ENCODE measurements at regions not wholly inside any gene's neighbourhood (a gene's known extent, or its start where the extent isn't known, plus 50 kb on each side); places are given as distances from the start of the nearest gene placed in this dataset.

GRCh38 chr6:169833258-169833794 is 81.9 kb downstream of the ERMARD start:
- no peak overlapping the region for H3K18ac ChIP-seq (ENCODE audit: extremely low read depth, low read length)
- no peak for DNase-seq (ENCODE audit: low read depth in 1 of 2, low spot score in 2 of 2)
- H2BK15ac ChIP-seq (ENCODE audit: low read length), result no peak overlapping the region
- no peaks in the 10 kb centered on the region for H3K36me3 ChIP-seq (ENCODE audit: control insufficient read depth in 2 of 4, insufficient read depth in 4 of 4, low read length in 3 of 4)
- no peak overlapping the region for H4K5ac ChIP-seq (ENCODE audit: insufficient read length, low read depth, low read length)
- FAIRE-seq, result no peak
- no peak overlapping the region for H3K4ac ChIP-seq (replicated peaks; ENCODE audit: insufficient read length, low read depth, low read length)
- H3K79me1 ChIP-seq (ENCODE audit: low read depth, low read length), result no peaks in the 10 kb centered on the region
- no peak overlapping the region for H4K91ac ChIP-seq (replicated peaks; ENCODE audit: insufficient read length, low read length)
- no peak overlapping the region for H2AFZ ChIP-seq (ENCODE audit: low read length)
- H3K27me3 ChIP-seq (replicated peaks in 1 of 4; ENCODE audit: control insufficient read depth in 3 of 4, extremely low read depth in 1 of 4, insufficient read depth in 3 of 4, low read length in 3 of 4), result peaks cover 0 to 4% (median 0%) of the 10 kb centered on the region in 4 experiments; a peak in 2 of 7 replicates
- no peak overlapping the region for H3K4me3 ChIP-seq (ENCODE audit: extremely low read depth in 1 of 4, insufficient read depth in 2 of 4, low read depth in 3 of 4, low read length in 4 of 4)
- CTCF ChIA-PET (ENCODE audit: partially characterized antibody), result interaction anchor here (0.8 to 6.5 kb wide), 11 partner anchors 11 to 217 kb away, joined by 3 to 85 read pairs (median 7); no protein-coding TSS in a partner anchor
- POLR2A ChIA-PET (ENCODE audit: partially characterized antibody), result no interaction called here
- no peak overlapping the region for H2BK12ac ChIP-seq (ENCODE audit: low read depth, low read length)
- no peaks in the 10 kb centered on the region for H3K79me2 ChIP-seq (ENCODE audit: control insufficient read depth in 1 of 2, insufficient read depth in 2 of 2, low read length in 2 of 2)
- no peak overlapping the region for H2BK20ac ChIP-seq (ENCODE audit: low read length)
- no peak overlapping the region for H3K56ac ChIP-seq (replicated peaks; ENCODE audit: insufficient read length, low read depth, low read length)
- H4K8ac ChIP-seq (ENCODE audit: extremely low read depth, insufficient read depth, low read length), result no peak overlapping the region
- H3K4me2 ChIP-seq (ENCODE audit: insufficient read depth in 1 of 2, low read depth in 2 of 2, low read length in 2 of 2), result no peak overlapping the region
- H3K27ac ChIP-seq (ENCODE audit: low read depth, low read length), result no peak overlapping the region
- WGBS, 2 experiments (ENCODE audit: extremely low coverage in 1 of 2, insufficient coverage in 1 of 2, insufficient read length in 1 of 2, insufficient replicate concordance in 2 of 2, low coverage in 1 of 2, low lambda C conversion rate in 2 of 2, missing lambda C conversion rate in 1 of 2), result 88% methylated on average over 7 of the region's 7 CpGs; no CpG with 5 or more reads in 1 of the 2 experiments
- H3K9ac ChIP-seq (replicated peaks in 1 of 4; ENCODE audit: extremely low read depth in 1 of 4, low read depth in 3 of 4, low read length in 3 of 4), result no peak overlapping the region
- H4K20me1 ChIP-seq (replicated peaks in 1 of 2; ENCODE audit: control insufficient read depth in 1 of 2, insufficient read depth in 2 of 2, low read length in 2 of 2), result no peaks in the 10 kb centered on the region
- H2BK120ac ChIP-seq (replicated peaks; ENCODE audit: low read depth, low read length), result no peak overlapping the region
- H3K9me3 ChIP-seq (ENCODE audit: insufficient read depth in 2 of 2, low read depth in 1 of 2, low read length in 1 of 2), result no peaks in the 10 kb centered on the region
- peaks cover 0 to 7% (median 0%) of the 10 kb centered on the region in 4 experiments; a peak in 5 of 7 replicates for H3K4me1 ChIP-seq (replicated peaks in 1 of 4; ENCODE audit: control insufficient read depth in 3 of 4, insufficient read depth in 4 of 4, low read length in 3 of 4)
- no peak overlapping the region for H3K14ac ChIP-seq (ENCODE audit: insufficient read length)
- no peak overlapping the region for H2BK5ac ChIP-seq (ENCODE audit: low read depth, low read length)
- H3K23ac ChIP-seq (ENCODE audit: insufficient read length), result no peak overlapping the region
- TF ChIP-seq RAD21 (IDR thresholded peaks at IDR 0.05 in 1 of 2, conservative IDR thresholded peaks at IDR 0.05 in 1 of 2; ENCODE audit: low read depth in 2 of 2, low read length in 2 of 2) (0 out of 4 replicates have a peak, but pooled peaks of 1 of the 2 experiments have one; percentile 2), PHF8 (conservative IDR thresholded peaks at IDR 0.05; ENCODE audit: low read depth, low read length) (no peak)
- H3K23me2 ChIP-seq (ENCODE audit: low read depth, low read length), result no peaks in the 10 kb centered on the region
- H2AK5ac ChIP-seq (ENCODE audit: low read depth, low read length), result no peak overlapping the region

Measured in H1 (cell line).